Activated CD4-positive, alpha-beta T cell treated with anti-CD3 and anti-CD28 coated beads for 36 hours (primary cell): ENCODE measurements at regions not wholly inside any gene's neighbourhood (a gene's known extent, or its start where the extent isn't known, plus 50 kb on each side); places are given as distances from the start of the nearest gene placed in this dataset.

Experiments
- ATAC-seq: fragments of 200-7000 bp; cut with Tn5 transposase; one replicate; pipeline ENCODE4 v1.10.0; 2021; ENCODE audit warnings: mild to moderate bottlenecking, moderate library complexity
- CTCF ChIA-PET: fragments of 350-600 bp; sonication (Branson Sonifier 250); formaldehyde crosslinking; loops from one replicate; lab custom pipeline; 2021; ENCODE audit warnings: antibody characterized with exemption; lab: Charles Lee
- POLR2A ChIA-PET: fragments of 350-600 bp; sonication (Branson Sonifier 250); formaldehyde crosslinking; loops from one replicate; lab custom pipeline; 2021; ENCODE audit warnings: antibody characterized with exemption, inconsistent platforms; lab: Charles Lee
- DNase-seq: peaks from one replicate; pipeline ENCODE4 v3.0.0-alpha.2; 2020
- H3K27ac Mint-ChIP-seq: one replicate; pipeline ENCODE4 v1.8.0; 2021; ENCODE audit warnings: mixed read lengths
- H3K27me3 Mint-ChIP-seq: one replicate; pipeline ENCODE4 v1.8.0; 2021; ENCODE audit warnings: mixed read lengths
- H3K36me3 Mint-ChIP-seq: one replicate; pipeline ENCODE4 v1.8.0; 2021; ENCODE audit warnings: low read depth, mixed read lengths
- H3K4me1 Mint-ChIP-seq: one replicate; pipeline ENCODE4 v1.8.0; 2021; ENCODE audit warnings: mixed read lengths
- H3K4me3 Mint-ChIP-seq: one replicate; pipeline ENCODE4 v1.8.0; 2021; ENCODE audit warnings: mild to moderate bottlenecking, moderate library complexity, mixed read lengths
- H3K9me3 Mint-ChIP-seq: one replicate; pipeline ENCODE4 v1.8.0; 2021; ENCODE audit warnings: low read depth, mixed read lengths
- intact Hi-C, 2 experiments: fragments of 100-400 bp; cut with DNase I in 1 of 2; cut with micrococcal nuclease in 1 of 2; formaldehyde crosslinking; loops; one replicate each; pipeline versions ENCODE4 v1.14.2 to v1.15.1; 2022 to 2024; cut with DNase I, micrococcal nuclease

GRCh38 chr20:10927936-10928840 lies 254.4 kb upstream of the JAG1 start:
- Mint-ChIP-seq H3K27me3 (no peaks in the 10 kb centered on the region), H3K4me3 (no peak overlapping the region), H3K9me3 (peaks cover 14% of the 10 kb centered on the region), H3K36me3 (no peaks in the 10 kb centered on the region), H3K27ac (no peak overlapping the region), H3K4me1 (no peaks in the 10 kb centered on the region)
- no peak for ATAC-seq
- intact Hi-C loops, result no loop called here
- DNase-seq, result no peak
- POLR2A ChIA-PET, result no interaction called here
- CTCF ChIA-PET, result interaction anchor here (0.6 kb wide), 1 partner anchor 12 kb away, joined by 4 read pairs; no protein-coding TSS in a partner anchor

GRCh38 chr20:10928841-10929421 lies 255.1 kb upstream of the JAG1 start:
- no peak for DNase-seq
- Mint-ChIP-seq H3K27me3 (no peaks in the 10 kb centered on the region), H3K9me3 (peaks cover 14% of the 10 kb centered on the region), H3K4me1 (no peaks in the 10 kb centered on the region), H3K4me3 (no peak overlapping the region), H3K27ac (no peak overlapping the region), H3K36me3 (no peaks in the 10 kb centered on the region)
- ChIA-PET POLR2A (no interaction called here), CTCF (interaction anchor here (0.6 kb wide), 1 partner anchor 12 kb away, joined by 4 read pairs; no protein-coding TSS in a partner anchor)
- no peak for ATAC-seq
- intact Hi-C loops, result no loop called here

- Mint-ChIP-seq H3K9me3 (peaks cover 11% of the 10 kb centered on the region), H3K27me3 (no peaks in the 10 kb centered on the region), H3K27ac (no peak overlapping the region), H3K36me3 (no peaks in the 10 kb centered on the region), H3K4me1 (no peaks in the 10 kb centered on the region), H3K4me3 (no peak overlapping the region)
- CTCF ChIA-PET, result no interaction called here
- ATAC-seq, result no peak
- intact Hi-C loops, result no loop called here
- POLR2A ChIA-PET, result no interaction called here
- no peak for DNase-seq
Observed at GRCh38 chr20:10935658-10936402, 262.0 kb upstream of the JAG1 start.

- ATAC-seq (no peak), DNase-seq (no peak)
- H3K9me3 Mint-ChIP-seq, result peaks cover 3% of the 10 kb centered on the region
- POLR2A ChIA-PET, result no interaction called here
- H3K36me3 Mint-ChIP-seq, result no peaks in the 10 kb centered on the region
- no peak overlapping the region for H3K27ac Mint-ChIP-seq
- H3K27me3 Mint-ChIP-seq, result no peaks in the 10 kb centered on the region
- intact Hi-C loops, result no loop called here
- CTCF ChIA-PET, result no interaction called here
- H3K4me3 Mint-ChIP-seq, result no peak overlapping the region
- no peaks in the 10 kb centered on the region for H3K4me1 Mint-ChIP-seq
Observed at GRCh38 chr20:10936786-10937185, 263.0 kb upstream of the JAG1 start.

GRCh38 chr20:10939331-10939941 lies 265.6 kb upstream of the JAG1 start:
- ChIA-PET POLR2A (no interaction called here), CTCF (no interaction called here)
- ATAC-seq, result no peak
- peaks cover 2% of the 10 kb centered on the region for H3K9me3 Mint-ChIP-seq
- no peak overlapping the region for H3K4me3 Mint-ChIP-seq
- H3K36me3 Mint-ChIP-seq, result no peaks in the 10 kb centered on the region
- H3K27ac Mint-ChIP-seq, result no peak overlapping the region
- H3K4me1 Mint-ChIP-seq, result no peaks in the 10 kb centered on the region
- no peak for DNase-seq
- intact Hi-C loops, result no loop called here
- no peaks in the 10 kb centered on the region for H3K27me3 Mint-ChIP-seq

- ChIA-PET CTCF (no interaction called here), POLR2A (no interaction called here)
- Mint-ChIP-seq H3K9me3 (peaks cover 2% of the 10 kb centered on the region), H3K4me1 (no peaks in the 10 kb centered on the region), H3K27ac (no peak overlapping the region), H3K27me3 (no peaks in the 10 kb centered on the region), H3K36me3 (no peaks in the 10 kb centered on the region), H3K4me3 (no peak overlapping the region)
- ATAC-seq (no peak), DNase-seq (no peak)
- intact Hi-C loops, result no loop called here
Observed at GRCh38 chr20:10940941-10941340, 267.1 kb upstream of the JAG1 start.

GRCh38 chr20:10943686-10944265 lies 270.0 kb upstream of the JAG1 start:
- Mint-ChIP-seq H3K9me3 (peaks cover 2% of the 10 kb centered on the region), H3K4me1 (no peaks in the 10 kb centered on the region), H3K4me3 (no peak overlapping the region), H3K36me3 (no peaks in the 10 kb centered on the region), H3K27me3 (no peaks in the 10 kb centered on the region), H3K27ac (no peak overlapping the region)
- CTCF ChIA-PET, result interaction anchor here (0.5 kb wide), 1 partner anchor 30 kb away, joined by 3 read pairs; no protein-coding TSS in a partner anchor
- DNase-seq (no peak), ATAC-seq (no peak)
- intact Hi-C loops, result no loop called here
- POLR2A ChIA-PET, result no interaction called here

GRCh38 chr20:10946124-10946880 lies 272.5 kb upstream of the JAG1 start:
- ChIA-PET CTCF (interaction anchor here (0.9 kb wide), 1 partner anchor 9 kb away, joined by 3 read pairs; no protein-coding TSS in a partner anchor), POLR2A (no interaction called here)
- Mint-ChIP-seq H3K36me3 (no peaks in the 10 kb centered on the region), H3K27ac (no peak overlapping the region), H3K9me3 (peaks cover 2% of the 10 kb centered on the region), H3K27me3 (no peaks in the 10 kb centered on the region), H3K4me1 (no peaks in the 10 kb centered on the region), H3K4me3 (no peak overlapping the region)
- intact Hi-C loops, result no loop called here
- DNase-seq (no peak), ATAC-seq (no peak)

GRCh38 chr20:10947726-10948125 lies 273.9 kb upstream of the JAG1 start:
- intact Hi-C loops, result no loop called here
- Mint-ChIP-seq H3K4me3 (no peak overlapping the region), H3K4me1 (no peaks in the 10 kb centered on the region), H3K9me3 (peaks cover 2% of the 10 kb centered on the region), H3K27me3 (no peaks in the 10 kb centered on the region), H3K27ac (no peak overlapping the region), H3K36me3 (no peaks in the 10 kb centered on the region)
- POLR2A ChIA-PET, result no interaction called here
- no peak for ATAC-seq
- DNase-seq, result no peak
- CTCF ChIA-PET, result interaction anchor here (0.7 kb wide), 1 partner anchor 836 kb away, joined by 3 read pairs; no protein-coding TSS in a partner anchor

GRCh38 chr20:10949930-10950783 lies 276.4 kb upstream of the JAG1 start:
- H3K9me3 Mint-ChIP-seq, result peaks cover 4% of the 10 kb centered on the region
- POLR2A ChIA-PET, result no interaction called here
- no peak overlapping the region for H3K4me3 Mint-ChIP-seq
- intact Hi-C loops, result no loop called here
- DNase-seq (no peak), ATAC-seq (no peak)
- no peaks in the 10 kb centered on the region for H3K27me3 Mint-ChIP-seq
- H3K27ac Mint-ChIP-seq, result no peak overlapping the region
- no peaks in the 10 kb centered on the region for H3K36me3 Mint-ChIP-seq
- CTCF ChIA-PET, result no interaction called here
- no peaks in the 10 kb centered on the region for H3K4me1 Mint-ChIP-seq
